Loucy (cell line): ENCODE measurements at regions not wholly inside any gene's neighbourhood (a gene's known extent, or its start where the extent isn't known, plus 50 kb on each side); places are given as distances from the start of the nearest gene placed in this dataset.

Experiments
- CTCF ChIP-seq: fragments of 200-600 bp; sonication (generic); conservative IDR thresholded peaks from 2 replicates; pipeline ENCODE4 v1.5.1; 2014; ENCODE audit warnings: mild to moderate bottlenecking, antibody characterized with exemption, low read length
- EZH2phosphoT487 ChIP-seq: fragments of 200-600 bp; IDR thresholded peaks from 2 replicates; pipeline ENCODE4 v1.6.1; 2018; ENCODE audit warnings: antibody characterized with exemption, mild to moderate bottlenecking, moderate library complexity, borderline replicate concordance

GRCh38 chr20:4332121-4332860 lies 83.2 kb upstream of the ADRA1D start:
- TF ChIP-seq CTCF (no peak), EZH2phosphoT487 (no peak)
